ENCODE measurements at regions not wholly inside any gene's neighbourhood (a gene's known extent, or its start where the extent isn't known, plus 50 kb on each side); places are given as distances from the start of the nearest gene placed in this dataset.
"Not testable (repeated sequence)": the region's sequence is repeated elsewhere in the genome, so short reads cannot be mapped to it uniquely, and the experiment has no call there.

- no peaks in the 10 kb centered on the region for H3K4me1 Mint-ChIP-seq
- DNase-seq: no peak
Measured at GRCh38 chr2:125185691-125186270, 1160.7 kb downstream of the CNTNAP5 start.

GRCh38 chr2:125207431-125207830 lies 1182.3 kb downstream of the CNTNAP5 start:
- H3K9me3 Mint-ChIP-seq: peaks cover 4% of the 10 kb centered on the region
- H3K4me3 Mint-ChIP-seq: no peak overlapping the region

More at GRCh38 chr2:125185691-125186270, 1160.7 kb downstream of the CNTNAP5 start:
- Mint-ChIP-seq H3K36me3 (no peaks in the 10 kb centered on the region), H3K4me3 (no peak overlapping the region), H3K9me3 (peaks cover 6% of the 10 kb centered on the region), H3K27me3 (no peaks in the 10 kb centered on the region), H3K27ac (no peak overlapping the region)
- ATAC-seq (ENCODE audit: low read depth): no peak
- POLR2A ChIA-PET: no interaction called here

DNA sequence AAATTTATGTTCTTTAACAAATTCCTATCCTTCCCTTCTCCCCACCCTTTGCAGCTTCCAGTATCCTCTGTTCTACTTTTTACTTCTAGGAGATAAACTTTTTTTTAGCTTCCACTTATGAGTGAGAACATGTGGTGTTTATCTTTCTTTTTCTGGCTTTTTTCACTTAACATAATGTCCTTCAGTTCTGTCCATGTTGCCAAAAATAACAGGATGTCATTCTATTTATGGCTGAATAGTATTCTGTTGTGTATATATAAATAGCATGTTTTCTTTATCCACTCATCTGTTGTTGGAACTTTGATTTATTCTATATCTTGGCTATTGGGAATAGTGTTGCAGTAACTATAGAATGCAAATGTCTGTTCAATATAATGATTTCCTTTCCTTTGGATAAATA lies 1191.2 kb downstream of the CNTNAP5 start:
- Mint-ChIP-seq H3K4me1 (no peaks in the 10 kb centered on the region), H3K9me3 (peaks cover 7% of the 10 kb centered on the region), H3K36me3 (no peaks in the 10 kb centered on the region), H3K27me3 (no peaks in the 10 kb centered on the region), H3K4me3 (no peak overlapping the region), H3K27ac (no peak overlapping the region)
- DNase-seq (no peak), ATAC-seq (ENCODE audit: low read depth) (no peak)
- POLR2A ChIA-PET: no interaction called here

More at GRCh38 chr2:125207431-125207830, 1182.3 kb downstream of the CNTNAP5 start:
- Mint-ChIP-seq H3K27me3 (no peaks in the 10 kb centered on the region), H3K36me3 (no peaks in the 10 kb centered on the region), H3K27ac (no peak overlapping the region), H3K4me1 (no peaks in the 10 kb centered on the region)
- no peak for ATAC-seq (ENCODE audit: low read depth)
- DNase-seq: no peak
- POLR2A ChIA-PET: no interaction called here

DNA sequence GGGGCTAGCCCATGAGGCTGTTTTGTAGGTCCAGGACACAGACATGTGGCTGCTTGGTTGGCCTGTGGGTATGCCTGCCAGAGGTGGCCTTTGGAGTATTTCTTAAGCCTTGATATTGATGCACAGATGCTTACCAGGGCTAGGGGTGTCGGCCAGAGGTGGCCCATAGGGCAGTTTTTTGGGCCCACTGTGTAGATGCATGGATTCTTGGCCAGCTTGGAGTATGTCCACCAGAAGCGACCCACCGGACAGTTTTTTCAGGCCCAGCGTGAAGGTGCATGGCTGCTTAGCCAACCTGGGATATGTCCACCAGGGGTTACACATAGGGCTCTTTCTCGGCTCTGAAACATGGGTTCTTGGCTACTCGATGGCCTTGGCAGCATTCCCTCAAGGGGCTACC lies 1199.1 kb downstream of the CNTNAP5 start:
- H3K4me3 Mint-ChIP-seq: no peak overlapping the region
- H3K27ac Mint-ChIP-seq: no peak overlapping the region
- no peak for ATAC-seq (ENCODE audit: low read depth)
- POLR2A ChIA-PET: no interaction called here
- H3K36me3 Mint-ChIP-seq: no peaks in the 10 kb centered on the region
- H3K4me1 Mint-ChIP-seq: no peaks in the 10 kb centered on the region
- H3K9me3 Mint-ChIP-seq: peaks cover 11% of the 10 kb centered on the region
- no peaks in the 10 kb centered on the region for H3K27me3 Mint-ChIP-seq
- DNase-seq: no peak

GRCh38 chr2:125224830-125225229 lies 1199.7 kb downstream of the CNTNAP5 start:
- POLR2A ChIA-PET: no interaction called here
- Mint-ChIP-seq H3K36me3 (no peaks in the 10 kb centered on the region), H3K9me3 (peaks cover 11% of the 10 kb centered on the region), H3K27ac (no peak overlapping the region), H3K4me1 (no peaks in the 10 kb centered on the region), H3K4me3 (no peak overlapping the region), H3K27me3 (no peaks in the 10 kb centered on the region)
- DNase-seq: no peak
- no peak for ATAC-seq (ENCODE audit: low read depth)

GRCh38 chr2:125227843-125228392 lies 1202.8 kb downstream of the CNTNAP5 start:
- no peaks in the 10 kb centered on the region for H3K4me1 Mint-ChIP-seq
- ATAC-seq (ENCODE audit: low read depth) (no peak), DNase-seq (no peak)
- H3K9me3 Mint-ChIP-seq: peaks cover 7% of the 10 kb centered on the region
- H3K27me3 Mint-ChIP-seq: no peaks in the 10 kb centered on the region
- POLR2A ChIA-PET: no interaction called here
- no peak overlapping the region for H3K4me3 Mint-ChIP-seq
- H3K27ac Mint-ChIP-seq: no peak overlapping the region
- no peaks in the 10 kb centered on the region for H3K36me3 Mint-ChIP-seq

DNA sequence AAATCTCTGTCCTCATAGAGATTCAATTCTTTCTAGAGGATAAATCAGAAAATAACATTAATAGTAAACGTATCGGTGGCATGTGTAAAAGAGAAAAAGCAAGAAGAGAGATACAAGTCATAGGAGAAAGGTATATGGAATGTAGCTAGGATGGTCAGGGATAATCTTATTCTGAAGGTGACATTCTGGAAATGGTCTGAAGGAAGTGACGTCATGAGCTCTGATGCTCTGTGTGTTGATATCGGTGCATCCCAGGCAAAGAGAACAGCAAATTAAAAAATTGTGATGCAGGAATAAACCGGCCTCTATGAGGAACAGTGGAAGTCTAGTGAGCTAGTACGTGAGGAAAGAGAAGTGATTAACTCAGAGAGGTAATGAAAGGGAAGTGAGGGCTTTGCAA lies 1215.8 kb downstream of the CNTNAP5 start:
- peaks cover 6% of the 10 kb centered on the region for H3K9me3 Mint-ChIP-seq
- no peak overlapping the region for H3K27ac Mint-ChIP-seq
- H3K4me3 Mint-ChIP-seq: no peak overlapping the region
- no peaks in the 10 kb centered on the region for H3K27me3 Mint-ChIP-seq
- POLR2A ChIA-PET: no interaction called here
- H3K4me1 Mint-ChIP-seq: no peaks in the 10 kb centered on the region
- DNase-seq: no peak
- no peaks in the 10 kb centered on the region for H3K36me3 Mint-ChIP-seq
- ATAC-seq (ENCODE audit: low read depth): no peak

- Mint-ChIP-seq H3K27me3 (no peaks in the 10 kb centered on the region), H3K4me1 (no peaks in the 10 kb centered on the region), H3K9me3 (peaks cover 7% of the 10 kb centered on the region), H3K36me3 (no peaks in the 10 kb centered on the region), H3K4me3 (no peak overlapping the region), H3K27ac (no peak overlapping the region)
- ATAC-seq (ENCODE audit: low read depth) (no peak), DNase-seq (no peak)
- POLR2A ChIA-PET: no interaction called here
Measured at GRCh38 chr2:125243074-125243473, 1218.0 kb downstream of the CNTNAP5 start.

GRCh38 chr2:125254010-125254409 lies 1228.9 kb downstream of the CNTNAP5 start:
- no peak for DNase-seq

DNA sequence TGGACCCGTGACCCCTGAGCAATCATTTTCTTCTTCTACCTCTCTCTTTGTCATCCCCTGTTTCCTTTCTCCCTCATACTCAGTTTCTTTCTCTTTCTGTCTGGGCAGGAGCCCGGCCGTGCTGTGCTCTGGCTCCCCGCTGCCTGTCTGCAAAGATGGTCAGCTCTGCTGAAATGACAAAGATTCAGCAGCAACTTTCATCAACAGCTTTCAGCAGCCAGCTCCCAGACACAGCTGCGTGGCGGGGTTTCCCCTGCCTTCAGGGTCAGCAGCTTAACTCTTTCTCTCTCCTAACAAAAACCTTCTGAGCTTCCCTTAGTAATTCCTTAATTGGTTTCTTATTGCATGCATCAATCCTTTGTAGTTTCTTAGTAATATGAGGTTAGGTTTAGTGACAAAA lies 1234.4 kb downstream of the CNTNAP5 start:
- POLR2A ChIA-PET: no interaction called here
- ATAC-seq (ENCODE audit: low read depth) (no peak), DNase-seq (no peak)
- H3K27me3 Mint-ChIP-seq: no peaks in the 10 kb centered on the region
- H3K4me1 Mint-ChIP-seq: no peaks in the 10 kb centered on the region
- no peaks in the 10 kb centered on the region for H3K36me3 Mint-ChIP-seq
- H3K4me3 Mint-ChIP-seq: no peak overlapping the region
- H3K27ac Mint-ChIP-seq: no peak overlapping the region
- H3K9me3 Mint-ChIP-seq: no peaks in the 10 kb centered on the region

More at GRCh38 chr2:125254010-125254409, 1228.9 kb downstream of the CNTNAP5 start:
- no peaks in the 10 kb centered on the region for H3K4me1 Mint-ChIP-seq
- POLR2A ChIA-PET: no interaction called here
- H3K27me3 Mint-ChIP-seq: no peaks in the 10 kb centered on the region
- ATAC-seq (ENCODE audit: low read depth): no peak
- H3K9me3 Mint-ChIP-seq: no peaks in the 10 kb centered on the region
- H3K36me3 Mint-ChIP-seq: no peaks in the 10 kb centered on the region
- no peak overlapping the region for H3K27ac Mint-ChIP-seq
- H3K4me3 Mint-ChIP-seq: no peak overlapping the region

DNA sequence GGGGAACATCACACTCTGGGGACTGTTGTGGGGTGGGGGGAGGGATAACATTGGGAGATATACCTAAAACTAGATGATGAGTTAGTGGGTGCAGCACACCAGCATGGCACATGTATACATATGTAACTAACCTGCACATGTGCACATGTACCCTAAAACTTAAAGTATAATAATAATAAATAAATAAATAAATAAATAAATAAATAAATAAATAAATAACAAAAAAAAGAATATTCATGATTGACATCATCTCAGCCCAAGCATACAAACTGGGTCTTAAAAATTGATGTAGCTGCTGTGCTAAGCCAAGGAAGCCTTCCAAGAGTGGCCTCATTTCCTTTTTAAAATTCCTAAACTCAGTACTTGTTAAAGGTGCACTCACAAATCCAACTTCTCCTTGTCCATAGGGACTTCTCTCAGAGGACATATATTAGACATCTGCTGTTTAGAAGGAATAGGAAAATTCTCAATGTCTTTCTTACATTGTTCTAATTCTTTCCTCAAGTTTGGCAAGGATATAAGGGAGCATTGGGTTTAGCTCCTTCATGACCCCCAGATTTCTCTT lies 1235.4 kb downstream of the CNTNAP5 start:
- DNase-seq; ATAC-seq (ENCODE audit: low read depth); H3K27ac Mint-ChIP-seq; H3K4me1 Mint-ChIP-seq; H3K9me3 Mint-ChIP-seq; H3K27me3 Mint-ChIP-seq; H3K4me3 Mint-ChIP-seq; H3K36me3 Mint-ChIP-seq; POLR2A ChIA-PET: not testable (repeated sequence)

GRCh38 chr2:125264453-125264852 lies 1239.4 kb downstream of the CNTNAP5 start:
- no peak overlapping the region for H3K4me3 Mint-ChIP-seq
- no peak overlapping the region for H3K27ac Mint-ChIP-seq
- H3K27me3 Mint-ChIP-seq: no peaks in the 10 kb centered on the region
- POLR2A ChIA-PET: no interaction called here
- H3K9me3 Mint-ChIP-seq: no peaks in the 10 kb centered on the region
- no peaks in the 10 kb centered on the region for H3K36me3 Mint-ChIP-seq
- ATAC-seq (ENCODE audit: low read depth) (no peak), DNase-seq (no peak)
- no peaks in the 10 kb centered on the region for H3K4me1 Mint-ChIP-seq

DNA sequence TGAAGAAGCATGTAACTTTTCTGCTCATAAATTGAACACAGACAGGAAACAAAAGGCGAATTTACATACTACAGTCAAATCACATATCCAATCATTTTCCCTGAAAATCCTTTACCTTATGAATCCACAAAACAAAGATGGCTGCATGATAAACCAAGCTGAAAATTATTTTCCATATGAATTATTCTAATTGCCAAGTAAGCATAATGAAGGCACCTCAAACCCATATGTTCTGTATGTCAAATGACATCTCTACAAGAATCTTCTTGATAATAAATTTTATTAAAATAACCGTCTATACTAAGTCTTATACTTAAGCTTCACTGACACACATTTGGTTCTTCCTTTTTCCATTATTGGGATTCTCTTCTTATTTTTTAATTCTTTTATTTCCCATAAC lies 1242.6 kb downstream of the CNTNAP5 start:
- POLR2A ChIA-PET: no interaction called here
- Mint-ChIP-seq H3K27me3 (no peaks in the 10 kb centered on the region), H3K4me1 (no peaks in the 10 kb centered on the region)

GRCh38 chr2:125272651-125273050 lies 1247.6 kb downstream of the CNTNAP5 start:
- ATAC-seq (ENCODE audit: low read depth) (no peak), DNase-seq (no peak)
- H3K4me3 Mint-ChIP-seq: no peak overlapping the region
- no peaks in the 10 kb centered on the region for H3K27me3 Mint-ChIP-seq
- no peak overlapping the region for H3K27ac Mint-ChIP-seq
- no peaks in the 10 kb centered on the region for H3K4me1 Mint-ChIP-seq
- no peaks in the 10 kb centered on the region for H3K36me3 Mint-ChIP-seq
- POLR2A ChIA-PET: no interaction called here
- peaks cover 5% of the 10 kb centered on the region for H3K9me3 Mint-ChIP-seq

More for the DNA sequence above, 1242.6 kb downstream of the CNTNAP5 start:
- no peaks in the 10 kb centered on the region for H3K36me3 Mint-ChIP-seq
- no peak overlapping the region for H3K4me3 Mint-ChIP-seq
- H3K9me3 Mint-ChIP-seq: peaks cover 1% of the 10 kb centered on the region
- ATAC-seq (ENCODE audit: low read depth) (no peak), DNase-seq (no peak)
- no peak overlapping the region for H3K27ac Mint-ChIP-seq

All from activated naive CD8-positive, alpha-beta T cell treated with anti-CD3 and anti-CD28 coated beads, Interleukin-2, amount 10 ng/mL, durations not matched to agents 7 days and 5 days (primary cell).